ENCODE measurements at regions not wholly inside any gene's neighbourhood (a gene's known extent, or its start where the extent isn't known, plus 50 kb on each side); places are given as distances from the start of the nearest gene placed in this dataset.

DNA sequence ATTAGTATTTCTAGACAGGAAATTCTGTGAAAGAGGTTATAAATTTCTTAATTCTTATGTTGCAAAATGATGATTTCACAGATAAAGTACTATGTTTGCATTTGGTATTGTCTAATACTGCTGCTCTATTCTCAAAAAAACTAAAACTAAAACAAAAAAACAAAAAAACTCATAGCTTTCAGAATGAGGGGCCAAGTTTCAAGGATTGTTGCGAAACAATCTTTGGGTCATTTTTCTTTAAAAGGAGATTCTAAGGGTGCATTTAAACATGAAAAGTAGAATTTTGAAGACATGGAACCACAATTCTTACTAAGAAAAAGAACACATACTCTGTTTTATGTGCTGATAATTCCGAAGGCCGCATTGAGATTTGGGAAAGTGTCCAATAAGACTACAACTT lies 645.1 kb downstream of the ADGRL2 start:
- POLR2A ChIA-PET: no interaction called here
- no peaks in the 10 kb centered on the region for H3K9me3 Mint-ChIP-seq
- CTCF ChIA-PET: no interaction called here
- TF ChIP-seq CREB1 (CRISPR knock-in tag; IDR thresholded peaks at IDR 0.05) (no peak), ZNF425 (CRISPR knock-in tag; conservative IDR thresholded peaks at IDR 0.05) (no peak), CREM (CRISPR knock-in tag; IDR thresholded peaks at IDR 0.05) (no peak), TEAD4 (CRISPR knock-in tag; IDR thresholded peaks at IDR 0.05) (no peak), ARID4B (CRISPR knock-in tag; IDR thresholded peaks at IDR 0.05; ENCODE audit: borderline replicate concordance) (no peak), ZBTB43 (CRISPR knock-in tag; IDR thresholded peaks at IDR 0.05) (no peak), CDX4 (CRISPR knock-in tag; IDR thresholded peaks at IDR 0.05; ENCODE audit: borderline replicate concordance) (no peak), NR3C1 (CRISPR knock-in tag; conservative IDR thresholded peaks at IDR 0.05; ENCODE audit: low read depth) (no peak), ZNF219 (CRISPR knock-in tag; IDR thresholded peaks at IDR 0.05; ENCODE audit: borderline replicate concordance) (no peak), NFATC4 (CRISPR knock-in tag; IDR thresholded peaks at IDR 0.05) (no peak), ZNF396 (CRISPR knock-in tag; IDR thresholded peaks at IDR 0.05; ENCODE audit: borderline replicate concordance) (no peak), ZNF671 (CRISPR knock-in tag; IDR thresholded peaks at IDR 0.05) (no peak), ZNF532 (CRISPR knock-in tag; IDR thresholded peaks at IDR 0.05; ENCODE audit: borderline replicate concordance) (no peak), MYBL2 (CRISPR knock-in tag; IDR thresholded peaks at IDR 0.05) (no peak), GTF2I (CRISPR knock-in tag; conservative IDR thresholded peaks at IDR 0.05) (no peak)
- TF ChIP-seq, protein P1, sequence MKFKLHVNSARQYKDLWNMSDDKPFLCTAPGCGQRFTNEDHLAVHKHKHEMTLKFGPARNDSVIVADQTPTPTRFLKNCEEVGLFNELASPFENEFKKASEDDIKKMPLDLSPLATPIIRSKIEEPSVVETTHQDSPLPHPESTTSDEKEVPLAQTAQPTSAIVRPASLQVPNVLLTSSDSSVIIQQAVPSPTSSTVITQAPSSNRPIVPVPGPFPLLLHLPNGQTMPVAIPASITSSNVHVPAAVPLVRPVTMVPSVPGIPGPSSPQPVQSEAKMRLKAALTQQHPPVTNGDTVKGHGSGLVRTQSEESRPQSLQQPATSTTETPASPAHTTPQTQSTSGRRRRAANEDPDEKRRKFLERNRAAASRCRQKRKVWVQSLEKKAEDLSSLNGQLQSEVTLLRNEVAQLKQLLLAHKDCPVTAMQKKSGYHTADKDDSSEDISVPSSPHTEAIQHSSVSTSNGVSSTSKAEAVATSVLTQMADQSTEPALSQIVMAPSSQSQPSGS (CRISPR knock-in tag; IDR thresholded peaks at IDR 0.05; ENCODE audit: borderline replicate concordance, low read depth): no peak
- TF ChIP-seq, protein P2, sequence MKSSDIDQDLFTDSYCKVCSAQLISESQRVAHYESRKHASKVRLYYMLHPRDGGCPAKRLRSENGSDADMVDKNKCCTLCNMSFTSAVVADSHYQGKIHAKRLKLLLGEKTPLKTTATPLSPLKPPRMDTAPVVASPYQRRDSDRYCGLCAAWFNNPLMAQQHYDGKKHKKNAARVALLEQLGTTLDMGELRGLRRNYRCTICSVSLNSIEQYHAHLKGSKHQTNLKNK (CRISPR knock-in tag; IDR thresholded peaks at IDR 0.05): no peak
- TF ChIP-seq, protein P3, sequence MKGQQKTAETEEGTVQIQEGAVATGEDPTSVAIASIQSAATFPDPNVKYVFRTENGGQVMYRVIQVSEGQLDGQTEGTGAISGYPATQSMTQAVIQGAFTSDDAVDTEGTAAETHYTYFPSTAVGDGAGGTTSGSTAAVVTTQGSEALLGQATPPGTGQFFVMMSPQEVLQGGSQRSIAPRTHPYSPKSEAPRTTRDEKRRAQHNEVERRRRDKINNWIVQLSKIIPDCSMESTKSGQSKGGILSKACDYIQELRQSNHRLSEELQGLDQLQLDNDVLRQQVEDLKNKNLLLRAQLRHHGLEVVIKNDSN (CRISPR knock-in tag; IDR thresholded peaks at IDR 0.05): no peak
- TF ChIP-seq, protein P4, sequence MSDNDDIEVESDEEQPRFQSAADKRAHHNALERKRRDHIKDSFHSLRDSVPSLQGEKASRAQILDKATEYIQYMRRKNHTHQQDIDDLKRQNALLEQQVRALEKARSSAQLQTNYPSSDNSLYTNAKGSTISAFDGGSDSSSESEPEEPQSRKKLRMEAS (CRISPR knock-in tag; IDR thresholded peaks at IDR 0.05): no peak
- ATAC-seq (no peak), DNase-seq (ENCODE audit: low spot score) (no peak)
- no peaks in the 10 kb centered on the region for H3K27me3 Mint-ChIP-seq (ENCODE audit: low read depth)
- no peak overlapping the region for H3K27ac Mint-ChIP-seq
- peaks cover 6% of the 10 kb centered on the region; the same call in 1 of the 2 replicates for H3K4me1 Mint-ChIP-seq
- H3K36me3 Mint-ChIP-seq: no peaks in the 10 kb centered on the region
- H3K4me3 Mint-ChIP-seq: no peak overlapping the region
